Activated T-cell treated with anti-CD3 and anti-CD28 coated beads, Interleukin-2, amount 50 U/mL, for 48 hours (primary cell): ENCODE measurements at regions not wholly inside any gene's neighbourhood (a gene's known extent, or its start where the extent isn't known, plus 50 kb on each side); places are given as distances from the start of the nearest gene placed in this dataset.

ENCODE experiments used
- DNase-seq, 2 experiments: peaks; one replicate each; pipeline ENCODE4 v3.0.0-alpha.2; 2020

- no peak for DNase-seq
Measured at GRCh38 chr9:135328485-135329417, 150.8 kb upstream of the PPP1R26 start.

DNA sequence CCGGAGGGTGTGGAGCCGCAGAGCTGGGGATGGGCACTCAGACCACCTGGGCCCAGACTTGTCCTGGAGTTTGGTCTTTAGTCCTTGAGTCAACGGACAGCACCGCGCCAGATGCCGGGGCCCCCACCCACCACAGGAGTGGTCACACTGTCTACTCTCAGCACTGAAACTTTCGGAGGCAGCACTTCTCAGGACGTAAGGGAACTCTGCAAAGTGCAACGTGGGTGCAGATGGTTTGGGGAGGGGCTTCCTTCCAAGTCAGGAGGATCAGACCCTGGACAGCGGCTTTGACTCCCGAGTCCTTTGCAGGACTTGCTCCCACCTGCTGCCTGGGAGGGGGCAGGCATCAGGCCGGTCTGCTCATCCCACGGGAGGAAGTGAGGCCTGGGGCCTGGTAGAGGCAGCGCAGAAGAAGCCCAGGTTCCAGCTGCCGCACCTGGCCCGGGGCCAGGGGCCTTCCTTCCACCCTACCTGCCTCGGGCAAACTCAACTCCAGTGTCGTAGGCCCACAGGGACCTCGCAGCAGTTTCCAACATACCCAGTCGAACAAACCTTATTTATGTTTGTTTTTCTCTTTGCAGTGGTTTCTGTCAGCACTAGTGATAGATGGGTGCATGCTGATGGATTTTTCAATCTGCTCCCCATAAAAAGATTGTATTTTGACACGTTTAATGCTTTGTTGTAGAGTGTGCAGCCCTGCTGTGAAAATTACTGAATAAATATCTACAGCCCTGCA lies 149.8 kb upstream of the PPP1R26 start:
- no peak for DNase-seq

DNA sequence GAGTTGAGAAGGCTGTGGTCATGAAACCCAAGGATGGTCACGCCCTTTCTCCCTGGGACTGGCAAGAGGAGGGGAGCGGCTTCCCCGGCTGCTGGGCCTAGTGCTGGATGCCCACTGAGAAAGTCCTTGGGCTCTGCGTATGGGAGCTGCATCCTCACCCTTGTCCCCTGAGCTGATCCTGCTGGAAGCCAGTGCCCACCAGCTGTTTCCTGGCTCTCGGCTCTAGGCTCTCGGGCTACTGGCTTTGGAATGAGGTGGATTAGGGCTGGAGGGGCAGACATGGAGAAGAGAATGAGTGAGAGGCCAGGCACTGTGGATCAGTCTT lies 149.3 kb upstream of the PPP1R26 start:
- no peak for DNase-seq

- DNase-seq, result no peak
Measured at GRCh38 chr9:135330685-135331590, 148.6 kb upstream of the PPP1R26 start.

GRCh38 chr9:135332516-135332915 lies 147.1 kb upstream of the PPP1R26 start:
- DNase-seq, result no peak

DNA sequence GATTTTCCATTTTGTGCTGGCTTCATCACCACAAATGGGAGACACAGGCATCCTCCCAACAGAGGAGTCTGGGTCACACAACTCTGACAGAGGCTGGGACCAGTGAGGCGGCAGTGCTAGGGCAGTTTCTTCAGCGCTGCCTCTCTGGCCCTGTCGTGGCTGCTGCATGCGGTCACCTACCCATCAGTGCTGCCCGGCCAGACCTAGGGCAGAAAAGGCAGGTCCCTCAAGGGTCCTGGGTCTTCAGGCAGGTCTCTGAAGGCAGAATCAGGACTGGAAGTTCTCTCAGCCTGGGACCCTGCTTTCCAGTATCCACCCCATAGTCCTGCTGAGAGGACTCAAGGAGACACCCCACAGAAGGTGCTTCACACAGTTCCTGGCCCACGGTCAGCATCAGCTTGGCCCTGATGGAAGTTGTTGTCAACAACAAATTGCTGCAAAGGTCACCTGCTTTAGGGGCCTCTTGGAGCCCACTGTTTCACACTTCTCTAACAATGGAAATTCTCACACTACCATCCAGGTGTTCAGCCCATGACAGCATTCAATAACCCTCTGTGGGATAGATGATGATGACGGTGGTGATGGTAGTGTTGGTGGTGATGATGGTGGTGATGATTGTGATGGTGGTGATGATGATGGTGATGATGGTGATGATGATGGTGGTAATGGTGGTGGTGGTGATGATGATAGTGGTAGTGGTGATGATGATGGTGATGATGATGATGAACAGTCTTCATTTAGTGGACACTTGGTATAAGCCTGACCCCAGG lies 146.4 kb upstream of the PPP1R26 start:
- no peak for DNase-seq

- no peak for DNase-seq
Measured at GRCh38 chr9:135334953-135335460, 144.6 kb upstream of the PPP1R26 start.

DNA sequence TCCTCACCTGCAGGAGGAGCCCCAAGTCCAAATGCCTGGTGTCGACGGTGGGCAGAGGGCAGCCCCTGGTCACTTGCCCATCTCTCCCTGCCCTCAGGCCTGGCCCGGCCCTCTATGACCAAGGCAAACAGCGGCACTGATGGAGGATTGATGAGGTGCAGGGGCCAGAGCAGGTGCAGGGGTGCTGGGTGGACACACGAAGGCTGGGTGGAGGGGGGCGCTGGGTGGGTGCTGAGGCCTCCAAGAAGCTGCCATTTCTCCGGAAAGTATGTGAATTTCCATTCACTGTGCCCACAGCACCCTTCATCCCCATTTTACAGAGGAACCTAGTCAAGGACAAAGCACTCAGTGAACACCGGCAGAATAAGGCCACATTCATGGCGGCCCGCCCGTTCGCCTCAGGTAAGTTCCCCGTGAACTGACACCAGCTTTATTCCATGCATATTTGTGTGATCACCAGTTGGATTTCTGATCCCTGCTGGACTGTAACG lies 143.8 kb upstream of the PPP1R26 start:
- DNase-seq, result no peak

DNA sequence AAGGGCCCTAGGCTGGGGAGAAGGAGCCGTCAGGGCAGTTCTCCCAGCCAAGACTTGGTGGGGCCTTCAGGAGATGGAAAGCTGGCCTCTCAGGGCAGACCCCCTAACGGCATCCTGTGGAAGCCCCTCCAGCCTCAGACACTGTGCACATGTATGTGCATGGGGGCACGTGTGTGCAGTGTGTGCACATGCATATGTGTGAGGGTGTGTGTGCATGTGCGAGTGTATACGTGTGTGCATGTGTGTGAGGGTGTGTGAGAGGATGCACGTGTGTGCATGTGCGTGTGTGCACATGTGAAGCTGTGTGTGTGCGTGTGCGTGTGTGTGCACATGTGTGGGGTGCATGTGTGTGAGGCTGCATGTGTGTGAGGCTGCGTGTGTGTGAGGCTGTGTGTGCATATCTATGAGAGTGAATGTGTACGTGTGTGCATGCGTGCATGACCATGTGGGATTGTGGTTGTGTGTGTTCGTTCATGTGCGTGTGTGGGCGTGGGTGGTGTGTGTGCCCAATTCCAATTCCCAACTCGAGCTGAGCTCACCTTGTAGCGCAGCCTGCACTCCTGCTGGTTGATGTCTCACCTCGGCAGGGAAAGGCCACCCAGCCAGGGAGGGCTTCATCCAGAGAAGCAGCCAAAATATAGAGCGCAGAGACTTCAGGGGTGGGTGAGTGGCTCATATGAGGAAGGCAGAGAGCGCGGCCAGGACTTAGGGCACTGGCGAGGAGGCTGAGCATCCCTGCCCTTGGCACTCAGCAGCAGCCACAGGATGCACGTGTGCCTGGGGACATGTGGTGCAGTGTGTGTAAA lies 142.7 kb upstream of the PPP1R26 start:
- DNase-seq, result no peak

DNA sequence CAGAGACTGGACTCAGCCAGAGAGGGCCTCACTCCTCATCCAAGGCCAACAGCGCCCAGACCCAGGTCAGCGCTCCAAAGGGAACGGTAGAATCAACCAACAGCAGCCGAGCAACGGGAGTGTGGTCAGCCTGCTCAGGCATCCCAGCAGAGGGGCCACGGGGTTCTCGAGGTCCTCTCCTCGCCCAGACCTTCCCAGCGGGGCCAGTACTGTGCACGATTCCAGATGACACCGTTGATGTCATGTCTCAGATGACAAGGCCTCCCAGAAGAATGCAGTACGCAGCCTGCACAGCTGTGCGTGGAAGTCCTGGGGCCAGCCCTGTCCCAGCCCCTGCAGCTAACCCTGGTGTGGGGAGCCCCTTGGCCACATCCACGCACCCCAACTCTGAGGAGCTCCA lies 141.0 kb upstream of the PPP1R26 start:
- no peak for DNase-seq

DNA sequence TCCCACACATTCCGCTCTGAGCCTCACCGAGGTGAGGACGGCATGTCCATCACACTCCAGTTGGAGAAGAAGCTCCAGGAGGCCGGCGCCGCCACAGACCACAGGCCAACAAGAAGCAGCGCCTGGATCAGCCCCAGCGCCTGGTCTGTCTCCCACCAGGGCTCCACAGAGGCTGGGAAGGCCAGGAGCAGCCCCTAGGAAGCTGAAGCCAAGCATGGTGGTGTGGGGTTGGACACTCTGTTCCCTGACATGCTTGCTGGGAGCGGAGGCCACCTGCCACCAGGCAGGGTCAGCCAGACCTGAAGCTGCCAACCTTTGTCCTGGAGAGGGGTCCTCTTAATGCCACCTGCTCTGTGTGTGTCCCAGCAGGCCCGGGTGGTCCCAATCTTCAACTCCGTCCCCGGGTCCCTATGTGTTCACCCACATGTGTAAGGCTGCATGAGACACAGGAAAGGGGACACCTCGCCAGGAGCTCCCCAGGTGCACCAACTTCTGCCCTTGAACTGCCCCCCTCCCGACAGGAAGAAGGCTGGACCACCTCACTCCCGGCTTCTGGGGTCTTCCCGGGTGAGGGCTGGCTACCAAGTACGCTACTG lies 140.1 kb upstream of the PPP1R26 start:
- no peak for DNase-seq

GRCh38 chr9:135340143-135340655 lies 139.4 kb upstream of the PPP1R26 start:
- DNase-seq, result no peak

- DNase-seq, result no peak
Measured at GRCh38 chr9:135340726-135341475, 138.7 kb upstream of the PPP1R26 start.

DNA sequence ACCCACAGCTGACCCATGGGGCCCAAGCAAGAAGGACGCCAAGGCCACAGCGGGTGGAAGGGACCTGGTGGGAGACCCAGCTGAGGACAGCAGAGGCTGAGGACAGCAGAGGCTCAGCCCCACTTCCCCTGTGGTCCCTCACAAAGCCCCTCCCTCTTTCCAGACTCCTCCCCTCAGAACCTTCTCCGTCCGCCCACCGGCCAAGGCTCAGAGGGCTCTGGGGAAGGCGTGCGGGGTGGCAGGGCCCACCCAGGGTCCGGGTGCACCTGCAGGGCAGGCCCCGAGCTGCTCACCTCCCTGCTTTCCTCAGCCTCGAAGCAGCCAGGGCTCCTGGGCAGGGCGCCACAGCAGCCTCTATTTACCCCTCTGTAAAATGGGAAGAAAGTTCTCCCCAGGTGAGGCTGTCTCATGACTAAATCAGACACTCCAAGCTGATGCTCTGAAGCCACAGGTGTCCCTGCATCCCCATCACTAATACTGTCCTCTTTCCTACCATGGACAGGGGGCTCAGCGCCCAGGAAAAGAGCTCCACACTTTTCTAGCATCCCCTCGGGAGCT lies 137.9 kb upstream of the PPP1R26 start:
- no peak for DNase-seq

- DNase-seq, result no peak
Measured at GRCh38 chr9:135342206-135343130, 137.1 kb upstream of the PPP1R26 start.

GRCh38 chr9:135343136-135343535 lies 136.4 kb upstream of the PPP1R26 start:
- DNase-seq, result no peak

DNA sequence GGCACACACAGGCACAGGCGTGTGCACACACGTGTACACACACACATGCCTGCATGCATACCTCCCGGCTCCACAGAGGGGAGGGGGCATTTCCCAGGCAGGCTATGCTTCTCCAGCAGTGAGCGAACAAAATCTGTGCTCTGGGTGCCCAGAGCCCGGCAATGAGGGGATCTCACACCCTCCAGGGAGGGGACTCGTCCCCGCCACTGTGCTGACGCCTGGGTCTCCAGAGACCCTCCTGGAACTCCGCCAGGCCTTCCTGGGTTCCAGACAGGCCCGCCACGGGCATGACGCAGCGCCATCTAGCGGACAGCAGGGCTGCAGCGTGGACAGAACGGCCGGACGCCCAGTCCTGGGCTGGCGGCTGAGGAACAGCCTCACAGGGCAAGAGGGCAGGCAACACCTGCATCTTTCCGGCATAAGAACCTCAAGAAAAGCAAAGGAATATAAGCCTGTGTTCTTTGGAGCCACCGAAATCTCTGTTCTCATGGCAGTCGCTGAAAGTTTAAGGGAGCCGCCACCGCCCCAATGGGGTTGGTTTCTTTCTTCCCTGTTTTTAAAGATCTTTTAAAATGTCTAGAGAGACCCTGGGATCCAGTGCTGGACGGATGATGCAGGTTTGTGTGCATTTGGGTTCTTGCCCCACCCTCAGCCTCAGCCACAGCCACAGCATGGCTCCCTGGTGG lies 135.6 kb upstream of the PPP1R26 start:
- peak; percentile 68 to 70 for DNase-seq

GRCh38 chr9:135344523-135344901 lies 135.1 kb upstream of the PPP1R26 start:
- DNase-seq, result no peak
